H9 (cell line): ENCODE measurements at regions not wholly inside any gene's neighbourhood (a gene's known extent, or its start where the extent isn't known, plus 50 kb on each side); places are given as distances from the start of the nearest gene placed in this dataset.

ENCODE experiments used
- DNase-seq: peaks from one replicate; pipeline ENCODE4 v3.0.0-alpha.2; 2017
- H2AFZ ChIP-seq: one replicate; pipeline ENCODE4 v1.6.1; 2013; ENCODE audit warnings: mild to moderate bottlenecking, low read length, control low read depth, moderate library complexity
- H2AK5ac ChIP-seq: 2 replicates; pipeline ENCODE4 v1.6.1; 2013; ENCODE audit warnings: low read length, control low read depth, mixed read lengths; ENCODE audit not compliant: insufficient read length
- H2BK120ac ChIP-seq: one replicate; pipeline ENCODE4 v1.6.1; 2013; ENCODE audit warnings: low read depth, mild to moderate bottlenecking, low read length, control low read depth, inconsistent platforms; ENCODE audit not compliant: poor library complexity, severe bottlenecking
- H2BK12ac ChIP-seq: 2 replicates; pipeline ENCODE4 v1.6.1; 2013; ENCODE audit warnings: low read length, control low read depth, mixed read lengths, low read depth; ENCODE audit not compliant: insufficient read length
- H2BK15ac ChIP-seq: 2 replicates; pipeline ENCODE4 v1.6.1; 2013; ENCODE audit warnings: low read depth, low read length, control low read depth
- H2BK20ac ChIP-seq: one replicate; pipeline ENCODE4 v1.6.1; 2013; ENCODE audit warnings: low read depth, mild to moderate bottlenecking, low read length, control low read depth, inconsistent platforms; ENCODE audit not compliant: poor library complexity, severe bottlenecking
- H2BK5ac ChIP-seq: 2 replicates; pipeline ENCODE4 v1.6.1; 2013; ENCODE audit warnings: low read length, control low read depth, mixed read lengths; ENCODE audit not compliant: insufficient read length
- H3K14ac ChIP-seq: 2 replicates; pipeline ENCODE4 v1.6.1; 2013; ENCODE audit warnings: low read length, control low read depth; ENCODE audit not compliant: insufficient read depth
- H3K18ac ChIP-seq: 2 replicates; pipeline ENCODE4 v1.6.1; 2013; ENCODE audit warnings: low read depth, mild to moderate bottlenecking, mixed read lengths, low read length, control low read depth; ENCODE audit not compliant: insufficient read length
- H3K23ac ChIP-seq: 2 replicates; pipeline ENCODE4 v1.6.1; 2013; ENCODE audit warnings: low read length, control low read depth, mixed read lengths, low read depth; ENCODE audit not compliant: insufficient read length
- H3K23me2 ChIP-seq: 2 replicates; pipeline ENCODE4 v1.6.1; 2013; ENCODE audit warnings: low read depth, mild to moderate bottlenecking, mixed read lengths, low read length, control low read depth; ENCODE audit not compliant: insufficient read length, poor library complexity, severe bottlenecking
- H3K27ac ChIP-seq: 2 replicates; pipeline ENCODE4 v1.5.1; 2013; ENCODE audit warnings: low read length, control low read depth, mixed read lengths, low read depth; ENCODE audit not compliant: insufficient read length
- H3K27me3 ChIP-seq: 2 replicates; pipeline ENCODE4 v1.6.1; 2013; ENCODE audit warnings: low read length, control low read depth, inconsistent platforms; ENCODE audit not compliant: insufficient read depth
- H3K4ac ChIP-seq: 2 replicates; pipeline ENCODE4 v1.6.1; 2013; ENCODE audit warnings: low read depth, mild to moderate bottlenecking, control low read depth, inconsistent platforms, low read length, moderate library complexity
- H3K4me1 ChIP-seq: 2 replicates; pipeline ENCODE4 v1.6.1; 2013; ENCODE audit warnings: low read length, control low read depth, inconsistent platforms; ENCODE audit not compliant: insufficient read depth
- H3K4me2 ChIP-seq: 2 replicates; pipeline ENCODE4 v1.6.1; 2013; ENCODE audit warnings: low read length, control low read depth, mixed read lengths; ENCODE audit not compliant: insufficient read length, insufficient read depth
- H3K56ac ChIP-seq: 2 replicates; pipeline ENCODE4 v1.6.1; 2013; ENCODE audit warnings: low read depth, mild to moderate bottlenecking, mixed read lengths, low read length, control low read depth; ENCODE audit not compliant: insufficient read length
- H3K79me1 ChIP-seq: 2 replicates; pipeline ENCODE4 v1.6.1; 2013; ENCODE audit warnings: low read depth, mild to moderate bottlenecking, moderate library complexity, low read length, control low read depth, inconsistent platforms; ENCODE audit not compliant: insufficient read depth, poor library complexity, severe bottlenecking
- H3K79me2 ChIP-seq: 2 replicates; pipeline ENCODE4 v1.6.1; 2013; ENCODE audit warnings: low read length, control low read depth, inconsistent platforms; ENCODE audit not compliant: insufficient read depth
- H3K9ac ChIP-seq: 2 replicates; pipeline ENCODE4 v1.6.1; 2013; ENCODE audit warnings: low read length, control low read depth, mixed read lengths; ENCODE audit not compliant: insufficient read length; ENCODE audit errors: extremely low read depth
- H3K9me3 ChIP-seq: one replicate; pipeline ENCODE4 v1.6.1; 2013; ENCODE audit warnings: low read depth, low read length, inconsistent platforms; ENCODE audit not compliant: control insufficient read depth
- H3T11ph ChIP-seq: one replicate; pipeline ENCODE4 v1.6.1; 2013; ENCODE audit warnings: mild to moderate bottlenecking, low read length, control low read depth, inconsistent platforms
- H4K20me1 ChIP-seq: one replicate; pipeline ENCODE4 v1.6.1; 2013; ENCODE audit not compliant: control insufficient read depth, insufficient read length, insufficient read depth
- H4K5ac ChIP-seq: 2 replicates; pipeline ENCODE4 v1.6.1; 2013; ENCODE audit warnings: low read depth, mild to moderate bottlenecking, mixed read lengths, low read length, control low read depth; ENCODE audit not compliant: insufficient read length
- H4K8ac ChIP-seq: replicated peaks from 2 replicates; pipeline ENCODE4 v1.6.1; 2013; ENCODE audit warnings: low read length, control low read depth, mixed read lengths, low read depth; ENCODE audit not compliant: insufficient read length
- H4K91ac ChIP-seq: 2 replicates; pipeline ENCODE4 v1.6.1; 2013; ENCODE audit warnings: low read depth, mild to moderate bottlenecking, moderate library complexity, mixed read lengths, low read length, control low read depth; ENCODE audit not compliant: insufficient read length
- H3K27ac Mint-ChIP-seq, 3 experiments: 2 replicates in 2 of 3; 3 replicates in 1 of 3; pipeline ENCODE4 v1.8.0; 2020 to 2021; ENCODE audit warnings: mixed read lengths in 3 of 3, mild to moderate bottlenecking in 1 of 3, moderate library complexity in 1 of 3
- H3K27me3 Mint-ChIP-seq: 2 replicates; pipeline ENCODE4 v1.8.0; 2021; ENCODE audit warnings: low read depth, mild to moderate bottlenecking, moderate library complexity, mixed read lengths
- H3K36me3 Mint-ChIP-seq, 3 experiments: 2 replicates in 2 of 3; 3 replicates in 1 of 3; pipeline ENCODE4 v1.8.0; 2020 to 2021; ENCODE audit warnings: low read depth in 3 of 3, mixed read lengths in 3 of 3; ENCODE audit not compliant: insufficient read depth in 1 of 3
- H3K4me1 Mint-ChIP-seq, 2 experiments: 2 replicates each; pipeline ENCODE4 v1.8.0; 2020; ENCODE audit warnings: mixed read lengths in 2 of 2
- H3K4me3 Mint-ChIP-seq, 2 experiments: 2 replicates in 1 of 2; 3 replicates in 1 of 2; pipeline ENCODE4 v1.8.0; 2020 to 2021; ENCODE audit warnings: mild to moderate bottlenecking in 2 of 2, mixed read lengths in 2 of 2, moderate library complexity in 1 of 2
- H3K9me3 Mint-ChIP-seq, 2 experiments: 2 replicates in 1 of 2; 3 replicates in 1 of 2; pipeline ENCODE4 v1.8.0; 2020; ENCODE audit warnings: mild to moderate bottlenecking in 2 of 2, mixed read lengths in 2 of 2, moderate library complexity in 1 of 2
- CTCF ChIP-seq: fragments of 200-600 bp; sonication (generic); conservative IDR thresholded peaks from 3 replicates; pipeline ENCODE4 v1.8.0; 2021; ENCODE audit warnings: antibody characterized with exemption, mild to moderate bottlenecking
- WGBS: extraction: QIAGEN DNeasy Blood & Tissue Kit; methylation state at CpG from one replicate; pipeline ENCODE4 v1.1.7; 2013; ENCODE audit warnings: missing lambda C conversion rate, low lambda C conversion rate, mixed read lengths; ENCODE audit not compliant: insufficient read length; ENCODE audit errors: extremely low coverage; 5-methylcytosine and 5-hydroxymethylcytosine counted together

DNA sequence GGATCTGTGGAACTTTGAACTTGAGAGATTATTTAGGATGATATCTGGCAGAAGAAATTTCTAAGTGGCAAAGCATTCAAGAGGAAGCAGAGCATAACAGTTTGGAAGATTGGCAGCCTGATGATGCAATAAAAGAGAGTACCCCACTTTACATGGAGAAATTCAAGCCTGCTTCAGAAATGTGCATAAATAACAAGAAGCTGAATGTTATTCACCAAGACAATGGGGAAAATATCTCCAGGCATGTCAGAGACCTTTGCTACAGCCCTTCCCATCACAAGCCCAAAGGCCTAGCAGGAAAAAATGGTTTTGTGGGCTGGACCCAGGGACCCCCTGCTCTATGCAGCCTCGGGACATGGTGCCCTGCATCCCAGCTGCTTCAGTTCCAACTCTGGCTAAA is 420.8 kb downstream of the DTHD1 start:
- no peak overlapping the region for H3K27ac ChIP-seq
- no peak overlapping the region for H2BK120ac ChIP-seq
- H3K4me1 Mint-ChIP-seq = no peaks in the 10 kb centered on the region
- no peaks in the 10 kb centered on the region for H3K23me2 ChIP-seq
- TF ChIP-seq CTCF = no peak
- H3K9me3 Mint-ChIP-seq = peaks cover 19 to 29% of the 10 kb centered on the region in 2 experiments
- H3K79me2 ChIP-seq = no peaks in the 10 kb centered on the region
- no peak overlapping the region for H3K4ac ChIP-seq
- no peak overlapping the region for H3T11ph ChIP-seq
- no peak overlapping the region for H2BK20ac ChIP-seq
- no peaks in the 10 kb centered on the region for H3K27me3 ChIP-seq
- no peak overlapping the region for H4K91ac ChIP-seq
- H2BK15ac ChIP-seq = no peak overlapping the region
- no peak overlapping the region for H3K14ac ChIP-seq
- no peak overlapping the region for H2AK5ac ChIP-seq
- no peak overlapping the region for H3K56ac ChIP-seq
- H3K27ac Mint-ChIP-seq = no peak overlapping the region
- H3K9me3 ChIP-seq = peaks cover 8% of the 10 kb centered on the region
- H2BK5ac ChIP-seq = no peak overlapping the region
- H3K27me3 Mint-ChIP-seq = peaks cover 2% of the 10 kb centered on the region; the same call in 1 of the 2 replicates
- DNase-seq = no peak
- H3K9ac ChIP-seq = no peak overlapping the region
- no peak overlapping the region for H2AFZ ChIP-seq
- no peaks in the 10 kb centered on the region for H4K20me1 ChIP-seq
- H4K5ac ChIP-seq = no peak overlapping the region
- H4K8ac ChIP-seq = no peak overlapping the region
- H3K36me3 Mint-ChIP-seq = peaks cover 12 to 24% (median 15%) of the 10 kb centered on the region in 3 experiments
- H3K4me1 ChIP-seq = no peaks in the 10 kb centered on the region
- WGBS = no CpG with 5 or more reads among the region's 1 CpG
- no peak overlapping the region for H2BK12ac ChIP-seq
- no peak overlapping the region for H3K4me3 Mint-ChIP-seq
- no peak overlapping the region for H3K18ac ChIP-seq
- H3K23ac ChIP-seq = no peak overlapping the region
- H3K4me2 ChIP-seq = no peak overlapping the region
- H3K79me1 ChIP-seq = no peaks in the 10 kb centered on the region
